ENCODE measurements at regions not wholly inside any gene's neighbourhood (a gene's known extent, or its start where the extent isn't known, plus 50 kb on each side); places are given as distances from the start of the nearest gene placed in this dataset.
A peak's percentile ranks its signal among the peaks of the same experiment; 100 is the strongest.

DNA sequence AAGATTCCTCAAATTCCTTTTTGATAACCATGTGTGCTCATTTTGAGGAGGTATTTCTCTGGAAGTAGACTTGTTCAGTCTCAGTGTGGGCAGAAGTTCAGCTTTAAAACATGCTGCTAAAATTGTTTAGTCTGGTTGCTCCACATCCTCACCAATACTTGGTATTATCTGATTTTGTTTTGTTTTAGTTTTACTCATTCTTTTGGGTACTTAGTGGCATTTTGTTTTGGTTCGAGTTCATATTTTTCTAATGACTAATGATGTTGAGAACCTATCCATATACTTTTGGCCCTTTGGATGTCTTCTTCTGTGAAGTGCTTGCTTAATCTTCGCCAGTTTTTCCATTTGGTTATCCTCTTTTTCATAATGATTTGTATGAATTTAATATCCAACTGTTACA lies 694.2 kb upstream of the FZD8 start:
- Histone ChIP-seq H3K36me3 (no peaks in the 10 kb centered on the region), H3K4me3 (no peak overlapping the region), H3K27ac (no peak overlapping the region), H3K27me3 (no peaks in the 10 kb centered on the region), H3K9me3 (no peaks in the 10 kb centered on the region), H3K4me1 (peaks cover 0 to 10% (median 2%) of the 10 kb centered on the region in 4 donors)
- intact Hi-C loops (cut with DNase I): no loop called here
- 64 to 76% methylated on average over 2 of the region's 2 CpGs for WGBS, 2 donors
- DNase-seq: no peak
- TF ChIP-seq, protein P1, sequence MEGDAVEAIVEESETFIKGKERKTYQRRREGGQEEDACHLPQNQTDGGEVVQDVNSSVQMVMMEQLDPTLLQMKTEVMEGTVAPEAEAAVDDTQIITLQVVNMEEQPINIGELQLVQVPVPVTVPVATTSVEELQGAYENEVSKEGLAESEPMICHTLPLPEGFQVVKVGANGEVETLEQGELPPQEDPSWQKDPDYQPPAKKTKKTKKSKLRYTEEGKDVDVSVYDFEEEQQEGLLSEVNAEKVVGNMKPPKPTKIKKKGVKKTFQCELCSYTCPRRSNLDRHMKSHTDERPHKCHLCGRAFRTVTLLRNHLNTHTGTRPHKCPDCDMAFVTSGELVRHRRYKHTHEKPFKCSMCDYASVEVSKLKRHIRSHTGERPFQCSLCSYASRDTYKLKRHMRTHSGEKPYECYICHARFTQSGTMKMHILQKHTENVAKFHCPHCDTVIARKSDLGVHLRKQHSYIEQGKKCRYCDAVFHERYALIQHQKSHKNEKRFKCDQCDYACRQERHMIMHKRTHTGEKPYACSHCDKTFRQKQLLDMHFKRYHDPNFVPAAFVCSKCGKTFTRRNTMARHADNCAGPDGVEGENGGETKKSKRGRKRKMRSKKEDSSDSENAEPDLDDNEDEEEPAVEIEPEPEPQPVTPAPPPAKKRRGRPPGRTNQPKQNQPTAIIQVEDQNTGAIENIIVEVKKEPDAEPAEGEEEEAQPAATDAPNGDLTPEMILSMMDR (IDR thresholded peaks at IDR 0.05): no peak
- no peak for TF ChIP-seq POLR2A (IDR thresholded peaks at IDR 0.05)
- no peak for TF ChIP-seq EP300 (IDR thresholded peaks at IDR 0.05)
- no peak for TF ChIP-seq POLR2AphosphoS5 (IDR thresholded peaks at IDR 0.05)

DNA sequence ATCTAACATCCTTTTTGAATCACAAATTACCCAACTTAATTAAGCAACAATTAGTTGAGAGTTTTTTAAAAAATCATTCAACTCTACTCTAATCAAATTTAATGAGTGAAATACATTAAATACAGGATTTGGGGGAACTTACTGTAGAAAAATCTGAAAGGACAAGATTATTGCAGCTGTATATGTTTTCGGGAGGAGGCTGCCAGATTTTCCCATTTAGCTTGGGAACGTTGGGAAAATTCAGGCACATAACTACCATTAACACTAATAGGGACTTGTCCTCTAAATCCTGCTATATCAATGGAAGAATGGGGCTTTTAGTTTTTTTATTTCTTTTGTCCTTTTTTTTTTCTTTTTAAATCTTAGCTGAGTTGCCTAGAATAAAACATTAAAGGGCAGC lies 691.4 kb upstream of the FZD8 start:
- 79 to 80% methylated on average over 2 of the region's 2 CpGs for WGBS, 2 donors
- peaks cover 0 to 10% (median 2%) of the 10 kb centered on the region in 4 donors for H3K4me1 ChIP-seq
- H3K27me3 ChIP-seq: no peaks in the 10 kb centered on the region
- DNase-seq: no peak
- intact Hi-C loops (cut with DNase I): no loop called here
- H3K27ac ChIP-seq: no peak overlapping the region
- no peaks in the 10 kb centered on the region for H3K9me3 ChIP-seq
- no peaks in the 10 kb centered on the region for H3K36me3 ChIP-seq
- TF ChIP-seq POLR2AphosphoS5 (IDR thresholded peaks at IDR 0.05) (no peak), EP300 (IDR thresholded peaks at IDR 0.05) (no peak), POLR2A (IDR thresholded peaks at IDR 0.05) (no peak)
- TF ChIP-seq, protein P1 (IDR thresholded peaks at IDR 0.05): no peak
- no peak overlapping the region for H3K4me3 ChIP-seq

DNA sequence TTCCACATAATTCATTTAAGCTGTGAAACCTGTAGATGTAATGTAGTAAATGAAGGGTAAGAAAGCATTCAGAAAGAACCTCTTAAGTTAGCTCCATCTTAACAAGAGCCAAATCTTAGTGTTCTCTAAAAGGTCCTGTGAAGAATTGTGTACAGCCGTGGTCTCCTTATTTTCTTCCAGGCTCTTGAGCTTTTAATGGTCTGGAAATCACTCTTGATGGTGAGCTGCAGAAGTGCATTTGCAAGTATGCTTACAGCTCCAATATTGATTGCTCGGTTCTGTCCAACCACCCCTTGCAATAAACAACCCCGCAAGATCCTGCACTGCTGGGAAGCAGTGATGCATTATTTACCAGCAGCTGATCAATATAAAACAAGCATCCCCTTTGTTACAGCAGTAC lies 690.8 kb upstream of the FZD8 start:
- no peaks in the 10 kb centered on the region for H3K9me3 ChIP-seq
- peaks cover 0 to 10% (median 2%) of the 10 kb centered on the region in 4 donors for H3K4me1 ChIP-seq
- no peaks in the 10 kb centered on the region for H3K36me3 ChIP-seq
- no peak for TF ChIP-seq POLR2A (IDR thresholded peaks at IDR 0.05)
- TF ChIP-seq, protein P1 (IDR thresholded peaks at IDR 0.05): no peak
- no peak for TF ChIP-seq POLR2AphosphoS5 (IDR thresholded peaks at IDR 0.05)
- no peak for TF ChIP-seq EP300 (IDR thresholded peaks at IDR 0.05)
- no peak overlapping the region for H3K27ac ChIP-seq
- no peak for DNase-seq
- intact Hi-C loops (cut with DNase I): no loop called here
- no peak overlapping the region for H3K4me3 ChIP-seq
- WGBS, 2 donors: 82 to 90% methylated on average over 3 of the region's 3 CpGs
- no peaks in the 10 kb centered on the region for H3K27me3 ChIP-seq

DNA sequence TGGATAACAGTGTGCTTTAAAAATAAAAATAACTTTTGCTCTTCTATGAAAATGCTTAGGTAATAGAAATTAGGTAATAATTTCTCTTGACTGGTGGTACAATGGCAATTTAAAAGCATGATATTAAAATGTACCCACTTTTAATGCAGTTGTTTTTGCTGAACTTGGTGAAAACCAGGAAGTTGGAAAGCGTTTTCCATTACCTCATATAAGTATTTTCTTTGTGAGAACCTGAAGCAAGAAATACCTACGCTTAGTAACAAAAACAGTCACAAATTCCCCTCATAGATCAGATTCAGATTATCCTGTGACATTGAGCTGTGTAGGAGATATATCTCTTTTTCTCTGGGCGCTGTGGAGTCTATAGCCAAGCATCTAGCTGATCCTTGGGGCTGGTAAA lies 689.0 kb upstream of the FZD8 start:
- intact Hi-C loops (cut with DNase I): no loop called here
- Histone ChIP-seq H3K9me3 (no peaks in the 10 kb centered on the region), H3K4me3 (no peak overlapping the region), H3K27ac (no peak overlapping the region), H3K36me3 (no peaks in the 10 kb centered on the region), H3K27me3 (no peaks in the 10 kb centered on the region), H3K4me1 (peaks cover 0 to 18% (median 2%) of the 10 kb centered on the region in 4 donors)
- no peak for DNase-seq
- TF ChIP-seq POLR2AphosphoS5 (IDR thresholded peaks at IDR 0.05) (no peak), EP300 (IDR thresholded peaks at IDR 0.05) (no peak), POLR2A (IDR thresholded peaks at IDR 0.05) (no peak)
- TF ChIP-seq, protein P1 (IDR thresholded peaks at IDR 0.05): no peak
- WGBS, 2 donors: 77 to 88% methylated on average over 3 of the region's 3 CpGs

DNA sequence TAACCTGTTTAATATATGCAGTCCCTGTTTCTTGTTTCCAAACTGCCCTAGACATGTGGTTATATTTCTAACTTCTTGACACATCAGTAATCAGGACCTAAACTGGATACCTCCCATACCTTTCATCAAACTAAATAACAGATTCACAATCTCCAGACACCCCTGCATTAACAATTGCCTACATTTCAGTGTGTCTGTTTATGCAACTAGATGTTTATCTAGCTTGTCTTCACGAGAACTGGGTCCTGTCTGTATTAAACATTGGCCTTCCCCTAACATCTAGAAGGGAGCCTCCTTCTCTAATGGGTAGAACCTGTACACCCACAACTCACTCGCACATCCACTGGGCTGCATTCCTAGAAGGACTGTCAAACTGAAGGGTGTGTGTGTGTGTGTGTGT lies 683.7 kb upstream of the FZD8 start:
- Histone ChIP-seq H3K4me1 (peaks cover 0 to 19% (median 4%) of the 10 kb centered on the region in 4 donors), H3K9me3 (no peaks in the 10 kb centered on the region), H3K27me3 (no peaks in the 10 kb centered on the region), H3K4me3 (no peak overlapping the region), H3K27ac (peak overlapping the region in 1 of 4 donors; percentile 54), H3K36me3 (no peaks in the 10 kb centered on the region)
- intact Hi-C loops (cut with DNase I): no loop called here
- WGBS, 2 donors: 51 to 75% methylated on average over 2 of the region's 2 CpGs
- TF ChIP-seq POLR2AphosphoS5 (IDR thresholded peaks at IDR 0.05): peak in 2 of 4 donors; percentile 68 to 73
- TF ChIP-seq POLR2A (IDR thresholded peaks at IDR 0.05): no peak
- no peak for TF ChIP-seq EP300 (IDR thresholded peaks at IDR 0.05)
- DNase-seq: no peak
